HCT116 (cell line): ENCODE measurements at regions not wholly inside any gene's neighbourhood (a gene's known extent, or its start where the extent isn't known, plus 50 kb on each side); places are given as distances from the start of the nearest gene placed in this dataset.

Experiments used
- ATAC-seq: fragments of 200-7000 bp; cut with Tn5 transposase; 2 replicates; pipeline ENCODE4 v1.9.1; 2020; ENCODE audit warnings: mild to moderate bottlenecking, moderate library complexity
- BruUV-seq: library from RNA; stranded (reverse); fragments of 400-500 nt; replicated peaks from 2 replicates; lab custom pipeline; 2021; lab: Mats Ljungman, UMichigan
- CTCF ChIA-PET: fragments of 300-600 bp; sonication (Branson Sonifier 250); formaldehyde crosslinking; loops from one replicate; lab custom pipeline; 2021; ENCODE audit warnings: antibody characterized with exemption; lab: Charles Lee
- POLR2A ChIA-PET: fragments of 300-600, 350-600 bp; sonication (Branson Sonifier 250); formaldehyde crosslinking; loops from one replicate; lab custom pipeline; 2021; ENCODE audit warnings: antibody characterized with exemption; lab: Charles Lee
- RAD21 ChIA-PET, 2 experiments: fragments of 300-600 bp; sonication (Branson Sonifier 250); formaldehyde crosslinking; loops; one replicate each; lab custom pipeline; 2023; ENCODE audit warnings: low total read pairs in 2 of 2; ENCODE audit not compliant: uncharacterized antibody in 2 of 2, unreplicated experiment in 2 of 2, low non-redundant PET in 1 of 2; lab: Charles Lee
- DNase-seq: peaks from one replicate; pipeline ENCODE4 v3.0.0-alpha.2; 2010; ENCODE audit warnings: low read depth, low spot score
- H2AFZ ChIP-seq: fragments of 200-600 bp; shearing (Covaris generic), sonication (generic); 2 replicates; pipeline ENCODE4 v1.6.1; 2017; ENCODE audit warnings: low read depth, mixed run types, mixed read lengths, antibody characterized with exemption, low read length; ENCODE audit not compliant: poor library complexity, severe bottlenecking
- H3K27ac ChIP-seq: 2 replicates; pipeline ENCODE4 v1.5.1; 2012; ENCODE audit warnings: low read depth, low read length
- H3K27me3 ChIP-seq: fragments of 200-600 bp; sonication (generic); 2 replicates; pipeline ENCODE4 v1.6.1; 2016; ENCODE audit warnings: mixed run types, low read length, mixed read lengths; ENCODE audit not compliant: insufficient read depth
- H3K36me3 ChIP-seq, 2 experiments: fragments of 200-500 bp in 1 of 2; fragments of 200-600 bp in 1 of 2; sonication (Bioruptor generic) in 1 of 2; sonication (generic) in 1 of 2; 2 replicates each; pipeline versions ENCODE4 v1.5.1 to v1.6.1; 2014 to 2016; ENCODE audit warnings: low read length in 2 of 2, inconsistent platforms in 1 of 2, mixed read lengths in 1 of 2, mixed run types in 1 of 2; ENCODE audit not compliant: insufficient read depth in 2 of 2, control insufficient read depth in 1 of 2
- H3K4me1 ChIP-seq, 2 experiments: fragments of 200-600 bp in 1 of 2; sonication (generic) in 1 of 2; 2 replicates each; pipeline versions ENCODE4 v1.5.1 to v1.6.1; 2012 to 2017; ENCODE audit warnings: low read length in 2 of 2, inconsistent platforms in 1 of 2, mild to moderate bottlenecking in 1 of 2, mixed read lengths in 1 of 2, mixed run types in 1 of 2, moderate library complexity in 1 of 2; ENCODE audit not compliant: insufficient read depth in 2 of 2, control insufficient read depth in 1 of 2
- H3K4me2 ChIP-seq: fragments of 200-600 bp; sonication (generic); 2 replicates; pipeline ENCODE4 v1.6.1; 2017; ENCODE audit warnings: mixed run types, low read length, mixed read lengths
- H3K4me3 ChIP-seq, 2 experiments: fragments of 200-600 bp in 1 of 2; sonication (generic) in 1 of 2; replicated peaks in 1 of 2; 2 replicates each; pipeline ENCODE4 v1.5.1; 2011 to 2016; ENCODE audit warnings: low read length in 2 of 2, control low read depth in 1 of 2, low read depth in 1 of 2, mild to moderate bottlenecking in 1 of 2, mixed read lengths in 1 of 2, mixed run types in 1 of 2
- H3K79me2 ChIP-seq: fragments of 200-600 bp; sonication (generic); 2 replicates; pipeline ENCODE4 v1.6.1; 2017; ENCODE audit warnings: mild to moderate bottlenecking, mixed run types, low read length, moderate library complexity, mixed read lengths; ENCODE audit not compliant: insufficient read depth
- H3K9ac ChIP-seq: fragments of 200-600 bp; sonication (generic); 2 replicates; pipeline ENCODE4 v1.6.1; 2016; ENCODE audit warnings: low read length, mixed read lengths
- H3K9me2 ChIP-seq: fragments of 200-600 bp; sonication (generic), shearing (Covaris generic); 2 replicates; pipeline ENCODE4 v1.6.1; 2017; ENCODE audit warnings: mixed run types, mild to moderate bottlenecking, moderate library complexity; ENCODE audit not compliant: insufficient read depth
- H3K9me3 ChIP-seq, 2 experiments: fragments of 200-500 bp in 1 of 2; fragments of 200-600 bp in 1 of 2; sonication (Bioruptor generic) in 1 of 2; sonication (generic) in 1 of 2; 2 replicates each; pipeline ENCODE4 v1.6.1; 2014 to 2017; ENCODE audit warnings: low read length in 2 of 2, mixed read lengths in 2 of 2, inconsistent platforms in 1 of 2, low read depth in 1 of 2, mild to moderate bottlenecking in 1 of 2, mixed run types in 1 of 2, moderate library complexity in 1 of 2; ENCODE audit not compliant: control insufficient read depth in 1 of 2, insufficient read depth in 1 of 2
- H4K20me1 ChIP-seq: fragments of 200-600 bp; sonication (generic), shearing (Covaris generic); 2 replicates; pipeline ENCODE4 v1.6.1; 2017; ENCODE audit warnings: mixed run types, mild to moderate bottlenecking, moderate library complexity; ENCODE audit not compliant: insufficient read depth
- EGR1 ChIP-seq: IDR thresholded peaks from 2 replicates; pipeline ENCODE4 v1.6.1; 2012; ENCODE audit warnings: low read depth
- ELF1 ChIP-seq: IDR thresholded peaks from 2 replicates; pipeline ENCODE4 v1.6.1; 2012; ENCODE audit warnings: low read depth, borderline replicate concordance
- EZH2 ChIP-seq: fragments of 200-600 bp; sonication (generic); IDR thresholded peaks from 2 replicates; pipeline ENCODE4 v1.6.1; 2017; ENCODE audit warnings: antibody characterized with exemption, mixed run types
- EZH2phosphoT487 ChIP-seq: fragments of 200-600 bp; IDR thresholded peaks from 2 replicates; pipeline ENCODE4 v1.6.1; 2018; ENCODE audit warnings: antibody characterized with exemption, borderline replicate concordance
- FOSL1 ChIP-seq: IDR thresholded peaks from 2 replicates; pipeline ENCODE4 v1.6.1; 2012; ENCODE audit warnings: low read depth
- JUND ChIP-seq: IDR thresholded peaks from 2 replicates; pipeline ENCODE4 v1.6.1; 2012
- POLR2A ChIP-seq: IDR thresholded peaks from 2 replicates; pipeline ENCODE4 v1.7.0; 2011; ENCODE audit warnings: borderline replicate concordance; ENCODE audit not compliant: insufficient read depth, insufficient read length; ENCODE audit errors: extremely low read depth
- POLR2AphosphoS5 ChIP-seq: IDR thresholded peaks from 2 replicates; pipeline ENCODE4 v1.6.1; 2011; ENCODE audit warnings: mild to moderate bottlenecking, low read depth, low read length, moderate library complexity
- REST ChIP-seq: IDR thresholded peaks from 2 replicates; pipeline ENCODE4 v1.6.1; 2012; ENCODE audit warnings: low read depth
- SP1 ChIP-seq: IDR thresholded peaks from 2 replicates; pipeline ENCODE4 v1.6.1; 2012; ENCODE audit warnings: low read depth
- SRF ChIP-seq: IDR thresholded peaks from 2 replicates; pipeline ENCODE4 v1.6.1; 2012; ENCODE audit warnings: low read depth
- TCF7L2 ChIP-seq: IDR thresholded peaks from 2 replicates; pipeline ENCODE4 v1.7.0; 2011; ENCODE audit warnings: borderline replicate concordance, inconsistent platforms; ENCODE audit not compliant: insufficient read depth, insufficient read length; ENCODE audit errors: extremely low read depth
- YY1 ChIP-seq: IDR thresholded peaks from 2 replicates; pipeline ENCODE4 v1.6.1; 2011; ENCODE audit warnings: low read length, low read depth, moderate library complexity, mild to moderate bottlenecking; ENCODE audit not compliant: insufficient replicate concordance; ENCODE audit errors: extremely low read depth
- ZBTB33 ChIP-seq: IDR thresholded peaks from 2 replicates; pipeline ENCODE4 v1.6.1; 2011; ENCODE audit warnings: mild to moderate bottlenecking, low read length, moderate library complexity; ENCODE audit not compliant: insufficient replicate concordance; ENCODE audit errors: extremely low read depth
- ZFX ChIP-seq: fragments of 450-650 bp; IDR thresholded peaks from 2 replicates; pipeline ENCODE4 v1.6.1; 2017
- intact Hi-C: fragments of 100-400 bp; cut with micrococcal nuclease; formaldehyde crosslinking; loops from 2 replicates; pipeline ENCODE4 v1.10.0; 2022

GRCh38 chr22:27138471-27138870 is 481.1 kb downstream of the MIAT start:
- no peak overlapping the region for H3K4me2 ChIP-seq
- no TSS peak for BruUV-seq
- POLR2A ChIA-PET, result no interaction called here
- no peak for TF ChIP-seq ZBTB33
- no peak for TF ChIP-seq POLR2A
- no peak for TF ChIP-seq FOSL1
- TF ChIP-seq TCF7L2, result no peak
- no peak for TF ChIP-seq SRF
- TF ChIP-seq JUND, result no peak
- TF ChIP-seq YY1, result no peak
- no peak for TF ChIP-seq EZH2
- no peak for TF ChIP-seq POLR2AphosphoS5
- no peak for TF ChIP-seq EGR1
- TF ChIP-seq REST, result no peak
- TF ChIP-seq SP1, result no peak
- no peak for TF ChIP-seq EZH2phosphoT487
- TF ChIP-seq ELF1, result no peak
- no peak for TF ChIP-seq ZFX
- TF ChIP-seq, all 23 proteins: peak for 0
- Histone ChIP-seq H3K9me2 (no peaks in the 10 kb centered on the region), H2AFZ (no peak overlapping the region), H3K27me3 (peaks cover 12% of the 10 kb centered on the region; the same call in 1 of the 2 replicates), H3K9ac (no peak overlapping the region), H3K79me2 (no peaks in the 10 kb centered on the region), H3K27ac (no peak overlapping the region), H3K4me1 (peaks cover 12 to 33% of the 10 kb centered on the region in 2 experiments), H3K9me3 (peaks cover 0 to 7% of the 10 kb centered on the region in 2 experiments; a peak in 1 of 4 replicates), H3K4me3 (no peak overlapping the region), H4K20me1 (no peaks in the 10 kb centered on the region), H3K36me3 (no peaks in the 10 kb centered on the region)
- ChIA-PET RAD21 (no interaction called here), CTCF (no interaction called here)
- no peak for DNase-seq
- intact Hi-C loops, result no loop called here
- no peak for ATAC-seq
